GM21360 (cell line): ENCODE measurements at regions not wholly inside any gene's neighbourhood (a gene's known extent, or its start where the extent isn't known, plus 50 kb on each side); places are given as distances from the start of the nearest gene placed in this dataset.
A peak's percentile ranks its signal among the peaks of the same experiment; 100 is the strongest.

Experiments
- ATAC-seq: cut with Tn5 transposase; IDR thresholded peaks from one replicate; pipeline ENCODE4 v1.9.1; 2021; ENCODE audit warnings: mild to moderate bottlenecking, moderate library complexity; ENCODE audit not compliant: unreplicated experiment

- ATAC-seq: peak; percentile 80
These were observed 131.0 kb downstream of the PDGFRA start for GRCh38 chr4:54359919-54360650.

- ATAC-seq: no peak
These were observed 133.9 kb downstream of the PDGFRA start for GRCh38 chr4:54363037-54363436.

GRCh38 chr4:54365691-54366090, 136.6 kb downstream of the PDGFRA start:
- ATAC-seq: no peak

- ATAC-seq: no peak
These were observed 138.0 kb downstream of the PDGFRA start for GRCh38 chr4:54367059-54367458.

- ATAC-seq: no peak
These were observed 139.5 kb downstream of the PDGFRA start for GRCh38 chr4:54368281-54369265.

- ATAC-seq: no peak
These were observed 142.1 kb downstream of the PDGFRA start for GRCh38 chr4:54371173-54371572.

- no peak for ATAC-seq
These were observed 143.9 kb downstream of the PDGFRA start for GRCh38 chr4:54372951-54373350.

GRCh38 chr4:54373718-54374210, 144.7 kb downstream of the PDGFRA start:
- ATAC-seq: no peak

GRCh38 chr4:54378461-54378860, 149.4 kb downstream of the PDGFRA start:
- ATAC-seq: no peak

GRCh38 chr4:54384152-54384551, 155.1 kb downstream of the PDGFRA start:
- no peak for ATAC-seq

- ATAC-seq: no peak
These were observed 155.5 kb downstream of the PDGFRA start for GRCh38 chr4:54384563-54384962.

- ATAC-seq: no peak
These were observed 157.1 kb downstream of the PDGFRA start for GRCh38 chr4:54386042-54386669.

- ATAC-seq: no peak
These were observed 157.6 kb downstream of the PDGFRA start for GRCh38 chr4:54386693-54387092.

- ATAC-seq: no peak
These were observed 161.6 kb downstream of the PDGFRA start for GRCh38 chr4:54390670-54391069.

GRCh38 chr4:54391104-54391503, 162.0 kb downstream of the PDGFRA start:
- ATAC-seq: no peak

- no peak for ATAC-seq
These were observed 163.4 kb downstream of the PDGFRA start for GRCh38 chr4:54392479-54392878.

- ATAC-seq: no peak
These were observed 164.2 kb downstream of the PDGFRA start for GRCh38 chr4:54393243-54393642.

- no peak for ATAC-seq
These were observed 166.0 kb downstream of the PDGFRA start for GRCh38 chr4:54395013-54395527.

- no peak for ATAC-seq
These were observed 171.1 kb downstream of the PDGFRA start for GRCh38 chr4:54400188-54400587.

GRCh38 chr4:54400802-54401201, 171.7 kb downstream of the PDGFRA start:
- no peak for ATAC-seq

GRCh38 chr4:54402880-54403480, 173.9 kb downstream of the PDGFRA start:
- no peak for ATAC-seq
